Lung microvascular endothelial cell (primary cell): ENCODE measurements at regions not wholly inside any gene's neighbourhood (a gene's known extent, or its start where the extent isn't known, plus 50 kb on each side); places are given as distances from the start of the nearest gene placed in this dataset.

Experiments used
- DNase-seq, 2 donors: peaks; one replicate each; pipeline versions ENCODE4 v3.0.0 to v3.0.0-alpha.2; 2010; ENCODE audit warnings: low read depth in 2 of 2

DNA sequence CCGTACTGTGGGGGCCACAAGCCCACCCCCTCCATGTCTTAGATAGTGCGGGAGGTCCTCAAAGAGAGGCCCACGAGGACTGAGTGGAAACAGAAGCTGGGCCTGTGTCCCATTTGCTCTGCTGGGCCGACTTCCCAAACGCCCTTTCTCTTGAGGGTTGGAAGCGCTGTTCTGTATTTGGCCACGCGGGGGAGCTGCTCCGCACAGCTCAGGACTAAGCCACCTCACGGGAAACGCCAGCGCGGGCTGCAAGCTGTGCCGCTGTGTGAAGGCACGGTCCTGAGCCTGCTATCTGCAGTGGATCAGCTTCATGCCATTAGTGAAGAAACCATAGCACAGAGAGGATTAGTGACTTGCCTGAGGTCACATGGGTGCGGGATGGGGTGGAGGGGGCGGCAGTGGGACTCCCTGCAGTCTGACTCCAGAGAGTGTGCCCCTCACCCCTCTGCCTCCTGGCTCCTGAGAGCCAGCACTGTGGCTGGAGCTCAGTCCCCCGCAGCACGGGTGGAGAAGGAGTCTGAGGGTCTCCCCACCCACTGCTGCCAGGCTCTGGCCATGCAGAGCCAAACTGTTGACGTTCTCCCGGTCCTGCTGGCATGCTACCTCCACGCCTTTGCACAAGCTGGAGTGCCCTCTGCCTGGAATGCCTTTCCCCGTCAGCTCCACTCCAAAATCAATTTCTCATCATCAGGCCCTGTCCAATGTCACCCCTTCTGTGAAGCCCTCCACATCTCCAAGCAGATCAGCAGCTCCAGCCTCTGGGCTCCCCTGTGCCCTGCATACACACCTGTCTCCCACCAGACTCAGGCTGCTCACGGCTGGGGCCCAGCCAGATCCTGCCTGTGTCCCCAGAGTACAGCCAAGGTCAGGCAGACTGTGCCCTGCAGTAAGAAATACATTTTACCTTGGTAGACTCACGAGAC lies 51.5 kb upstream of the LRRC32 start:
- peak; percentile 79 to 88 for DNase-seq

DNA sequence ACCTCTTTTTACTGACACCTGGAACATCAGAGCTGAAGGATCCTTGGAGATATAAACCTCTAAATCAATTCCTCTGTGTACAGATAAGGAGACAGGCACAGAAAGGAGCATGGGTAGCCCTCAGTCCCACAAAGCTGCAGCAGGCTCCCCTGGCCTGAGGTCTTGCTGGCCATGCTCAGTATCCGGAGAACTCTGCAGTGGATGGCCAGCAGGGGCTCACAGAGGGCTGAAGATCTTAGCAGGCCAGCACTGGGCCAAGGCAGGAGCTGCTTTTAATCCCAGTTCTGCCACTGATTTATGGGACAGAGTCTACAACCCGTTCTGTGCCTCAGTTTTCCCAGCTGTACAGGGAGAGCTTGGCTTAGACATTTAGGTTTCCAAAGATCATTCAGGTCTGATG lies 52.6 kb upstream of the LRRC32 start:
- DNase-seq: no peak

DNA sequence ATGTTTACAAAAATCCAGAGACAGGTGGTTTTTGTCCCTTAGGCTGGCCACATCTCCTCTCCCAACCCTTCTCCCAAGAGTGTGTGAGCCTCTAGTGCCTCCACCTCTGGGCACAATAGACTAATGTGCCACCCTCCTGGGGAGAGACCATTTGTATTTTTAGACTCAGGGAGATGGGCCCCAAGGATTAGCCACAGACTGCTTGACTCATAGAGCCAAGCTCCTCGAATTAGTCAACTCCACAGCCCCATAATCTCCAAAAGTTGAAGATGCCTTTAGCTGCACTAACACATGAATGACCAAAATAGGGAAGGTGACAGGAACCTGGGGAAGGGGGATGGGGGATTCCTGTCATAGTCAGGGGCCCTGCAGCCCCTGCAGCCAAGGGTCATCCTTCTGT lies 53.0 kb upstream of the LRRC32 start:
- DNase-seq: no peak

DNA sequence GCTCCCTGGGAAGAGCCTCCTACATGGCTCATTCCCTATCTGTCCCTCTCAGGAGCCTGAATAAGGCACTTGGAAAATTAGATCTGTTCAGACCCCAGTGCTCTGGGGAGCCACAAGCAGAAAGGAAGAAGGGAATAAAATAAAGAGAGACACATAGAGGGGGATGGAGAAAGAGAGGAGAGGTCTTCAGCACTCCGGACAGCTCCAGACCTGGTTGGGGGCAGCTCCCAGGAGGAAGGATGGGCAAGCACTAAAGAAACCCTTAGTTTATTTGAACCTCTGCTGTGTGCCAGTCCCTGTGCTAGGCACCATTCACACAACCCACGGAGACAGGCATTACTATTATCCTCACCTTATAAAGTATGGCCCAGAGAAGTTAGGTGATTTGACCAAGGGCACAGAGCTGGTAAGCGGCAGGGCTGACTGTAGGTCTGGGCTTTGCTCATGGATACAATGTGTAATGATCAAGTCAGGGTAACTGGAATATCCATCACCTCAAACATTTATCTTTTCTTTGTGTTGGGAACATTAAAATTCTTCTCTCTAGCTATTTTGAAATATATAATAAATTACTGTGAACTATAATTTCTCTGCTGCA lies 53.7 kb upstream of the LRRC32 start:
- DNase-seq: no peak

DNA sequence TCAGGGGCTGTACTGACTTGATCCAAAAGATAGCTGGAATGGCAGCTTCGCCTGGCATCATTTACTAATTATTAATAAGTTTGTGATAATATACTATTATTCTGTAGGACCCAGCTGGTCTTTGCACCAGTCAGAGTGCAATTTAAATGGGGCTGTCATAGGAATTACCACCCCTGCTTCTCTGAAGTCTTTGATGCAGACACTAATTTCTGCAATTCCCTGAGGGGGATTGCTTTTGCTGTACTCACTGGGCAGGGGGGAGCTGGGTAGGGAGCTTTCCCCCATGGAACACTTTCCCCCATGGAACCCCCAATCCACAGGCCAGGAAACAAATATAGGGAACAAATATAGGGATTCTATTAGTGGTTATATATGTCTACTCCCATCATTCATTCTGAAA lies 54.9 kb upstream of the TSKU start:
- DNase-seq: no peak

DNA sequence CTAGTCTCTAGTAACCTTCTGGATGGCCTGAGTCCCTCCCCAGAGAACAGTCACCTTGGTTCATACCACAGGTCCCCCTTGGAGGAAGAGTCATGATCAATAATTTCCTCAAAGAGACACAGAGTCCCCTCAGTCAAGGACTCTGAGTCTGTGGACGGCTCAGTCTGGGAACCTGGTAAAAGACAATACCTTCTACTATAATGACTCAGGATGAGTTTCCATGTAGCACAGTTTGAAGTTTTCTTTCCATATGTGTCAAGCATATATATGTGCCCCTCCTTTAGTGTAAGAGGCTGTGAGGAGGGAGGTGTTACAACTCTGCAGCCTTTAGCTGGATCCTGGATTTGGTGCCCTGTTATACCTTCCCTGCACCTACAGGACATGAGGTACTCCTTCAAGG lies 54.4 kb upstream of the TSKU start:
- DNase-seq: no peak

DNA sequence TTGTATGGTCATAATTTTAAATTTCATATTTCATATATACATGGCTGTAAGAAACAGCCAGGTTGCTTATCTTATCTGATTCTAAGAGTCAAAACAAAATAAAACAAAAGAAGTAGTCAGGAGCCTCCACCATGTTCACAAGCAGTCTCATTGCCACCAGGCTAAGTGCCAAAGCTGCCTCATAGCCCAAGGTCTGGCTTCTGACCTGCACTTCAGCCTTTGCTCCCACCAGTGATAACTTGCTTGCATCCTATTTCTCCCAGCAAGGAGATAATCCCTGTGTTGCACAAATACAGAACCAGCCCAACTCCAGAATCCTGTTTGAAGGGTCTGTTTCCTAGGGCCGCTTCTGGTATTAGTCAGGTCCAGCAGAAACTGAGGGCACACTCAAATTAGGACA lies 53.9 kb upstream of the TSKU start:
- DNase-seq: no peak

DNA sequence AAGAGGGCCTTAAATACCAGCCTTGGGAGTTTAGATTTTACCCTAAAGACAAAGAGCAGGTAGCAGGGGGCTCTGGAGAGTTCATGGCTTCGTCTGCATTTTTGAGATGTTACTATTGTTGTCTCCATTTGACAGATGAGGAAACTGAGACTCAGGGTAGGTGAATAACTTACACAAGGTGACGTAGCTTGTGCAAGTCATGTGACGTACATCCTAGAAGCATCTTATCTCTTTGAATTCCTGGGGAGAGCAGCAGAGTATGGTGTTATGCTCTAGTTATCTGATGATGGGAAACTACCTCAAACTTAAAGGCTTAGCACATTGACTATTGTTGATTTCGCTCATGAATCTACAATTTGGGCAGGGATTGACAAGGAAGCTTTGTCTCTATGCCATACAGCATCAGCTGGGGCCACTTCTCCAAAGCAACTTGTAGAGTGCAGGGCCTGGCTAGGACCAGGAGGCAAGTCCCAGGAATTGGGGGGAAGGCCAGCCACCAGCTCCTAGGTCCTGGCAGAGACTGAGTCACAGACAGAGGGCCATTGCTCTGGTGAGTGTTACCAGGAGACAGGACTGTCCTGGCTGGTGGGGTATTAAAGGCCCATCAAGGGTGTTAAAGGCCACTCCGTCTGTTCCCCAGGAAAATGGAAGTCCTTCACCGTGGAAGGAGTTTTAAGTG lies 52.1 kb upstream of the TSKU start:
- no peak for DNase-seq

DNA sequence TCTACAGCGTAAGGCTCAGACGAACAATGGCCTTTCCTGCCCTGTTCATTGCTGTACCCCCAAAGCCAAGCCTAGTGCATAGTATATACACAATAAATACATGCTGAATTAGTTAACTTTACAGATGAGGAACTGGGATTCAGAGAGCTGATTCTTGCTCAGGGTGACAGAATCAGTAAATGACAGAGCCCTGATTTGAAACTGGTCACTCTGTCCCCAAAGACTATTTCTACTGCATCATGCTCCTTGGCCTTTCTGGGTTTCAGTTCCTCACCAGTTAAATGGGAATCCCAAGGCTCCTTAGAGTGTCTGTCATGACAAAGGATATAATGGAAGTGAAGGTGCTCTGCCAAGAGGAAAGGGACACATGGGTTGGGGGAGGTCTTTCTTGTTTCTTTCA lies 50.5 kb upstream of the TSKU start:
- no peak for DNase-seq
